Hypothalamus (tissue), 51 donors: ENCODE measurements at regions not wholly inside any gene's neighbourhood (a gene's known extent, or its start where the extent isn't known, plus 50 kb on each side); places are given as distances from the start of the nearest gene placed in this dataset.
"Not testable (repeated sequence)": the region's sequence is repeated elsewhere in the genome, so short reads cannot be mapped to it uniquely, and the experiment has no call there.

Experiments
- DNase-seq, 51 donors: peaks; one replicate each; lab custom pipeline; 2025; lab: John Stamatoyannopoulos, UW

DNA sequence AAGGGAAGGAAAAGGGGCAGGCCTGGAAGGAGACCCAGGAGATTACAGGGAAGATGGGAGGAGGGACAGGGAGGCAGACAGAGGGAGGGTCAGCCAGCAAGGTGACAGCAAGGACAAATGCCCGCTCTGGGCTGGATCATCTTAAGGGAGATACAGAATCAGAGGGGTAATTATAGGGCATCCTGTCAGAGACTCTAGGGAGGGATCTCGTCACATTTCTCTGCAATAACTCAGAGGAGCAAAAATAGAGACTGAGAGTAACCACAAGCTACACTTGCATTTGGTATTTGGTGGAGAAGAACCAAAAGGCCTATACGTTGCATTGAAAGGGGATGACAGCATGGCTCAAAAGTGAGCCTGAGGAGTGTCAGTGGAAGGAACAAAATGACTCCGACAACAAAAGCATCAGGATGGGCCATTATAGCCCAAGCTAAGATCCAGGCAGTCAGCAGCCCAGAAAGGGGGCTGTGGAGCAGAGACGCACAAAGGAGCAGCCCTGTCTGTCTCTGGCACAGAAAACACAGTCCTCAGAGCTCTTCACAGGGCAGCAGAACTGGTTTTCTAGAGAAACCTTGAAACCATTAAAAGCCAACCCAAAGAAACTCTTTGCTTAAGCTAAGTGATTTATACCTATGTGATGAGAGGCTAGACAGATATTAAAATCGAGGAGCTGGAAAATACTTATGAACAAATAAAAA is 430.2 kb upstream of the VSTM2A start:
- no peak for DNase-seq

DNA sequence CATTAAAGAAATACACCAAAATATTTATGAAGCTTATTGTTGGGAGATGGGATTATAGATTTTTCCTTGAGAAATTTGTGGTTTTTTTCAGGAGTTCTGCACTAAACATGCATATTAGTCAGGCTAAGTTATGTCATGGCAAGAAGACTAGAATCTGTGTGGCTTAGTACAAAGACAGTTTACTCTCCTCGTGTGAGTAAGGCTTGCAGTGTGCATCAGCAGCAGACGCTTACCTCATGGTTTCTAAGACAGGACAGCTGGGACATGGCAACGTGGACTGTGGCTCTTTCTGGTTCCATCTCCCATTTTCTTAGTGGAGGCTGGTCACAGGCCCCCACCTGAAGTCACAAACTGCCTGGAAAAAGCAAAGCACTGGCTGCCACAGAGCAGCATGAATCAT is 429.6 kb upstream of the VSTM2A start:
- DNase-seq: no peak

DNA sequence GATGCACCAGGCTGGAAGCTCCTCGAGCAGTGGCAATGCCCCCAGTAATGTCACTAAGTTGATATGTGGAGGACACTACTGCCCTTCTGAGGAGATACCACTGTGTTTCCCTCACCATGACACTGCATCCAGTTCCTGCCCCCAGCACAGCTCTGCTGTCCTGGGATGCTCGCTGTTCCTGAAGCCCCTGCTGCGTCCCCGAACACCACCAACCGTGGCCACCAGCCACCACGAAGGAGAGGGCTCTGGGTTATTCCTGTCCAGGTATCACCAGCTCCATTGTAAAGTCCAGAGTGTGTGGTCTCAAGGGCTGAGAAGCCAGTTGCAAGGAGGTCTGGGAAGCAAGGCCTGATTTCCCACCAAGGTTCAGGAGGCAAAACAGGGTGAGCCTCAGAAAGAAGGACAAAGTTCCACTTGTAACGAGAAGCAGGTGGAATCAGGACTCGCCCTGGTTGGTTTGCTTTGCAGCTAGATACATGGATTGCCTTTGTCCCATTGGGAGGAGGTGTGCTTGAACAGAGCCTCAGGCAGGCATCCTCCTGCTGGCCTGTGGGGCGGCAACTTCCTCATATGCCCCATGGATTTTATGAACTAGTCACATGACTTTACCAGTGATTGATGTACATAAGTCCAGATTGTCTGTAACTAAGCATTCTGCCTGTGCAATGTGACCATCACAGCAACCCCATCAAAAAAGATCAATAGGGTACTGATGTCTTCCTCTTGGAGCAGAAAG is 427.0 kb upstream of the VSTM2A start:
- no peak for DNase-seq

DNA sequence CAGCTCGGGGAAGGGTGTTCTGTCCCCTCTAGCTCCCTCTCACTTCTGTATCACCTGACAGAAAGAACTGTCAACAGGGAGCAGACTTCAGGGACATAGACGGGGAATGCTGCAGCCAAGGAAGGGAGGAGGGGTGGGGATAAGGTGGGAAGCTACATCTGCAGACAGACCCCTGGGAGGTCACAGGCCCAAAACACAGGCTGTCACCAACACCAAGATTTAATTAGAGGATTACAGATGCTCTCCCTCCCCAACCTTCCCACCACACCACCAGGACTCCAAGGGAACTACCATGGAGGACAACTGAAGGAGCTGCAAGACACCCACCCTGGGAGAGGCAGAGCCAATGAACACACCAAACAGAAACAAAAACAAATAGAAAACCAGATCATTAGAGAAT is 425.2 kb upstream of the VSTM2A start:
- no peak for DNase-seq

DNA sequence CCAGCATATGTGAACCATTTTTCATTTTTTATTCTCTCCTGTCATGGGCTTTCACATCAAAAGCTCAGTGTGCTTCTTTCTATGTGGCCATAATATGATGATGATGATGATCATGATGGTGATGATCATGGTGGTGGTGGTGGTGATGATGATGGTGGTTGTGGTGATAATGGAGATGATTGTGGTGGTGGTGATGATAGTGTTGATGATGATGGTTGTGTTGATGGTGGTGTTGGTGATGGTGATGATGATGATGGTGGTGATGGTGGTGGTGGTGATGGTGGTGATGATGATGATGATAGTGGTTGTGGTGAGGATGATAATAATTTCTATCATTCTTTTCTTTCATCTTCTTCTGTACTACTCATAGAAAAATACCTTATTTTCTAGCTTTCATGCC is 413.1 kb upstream of the VSTM2A start:
- DNase-seq: no peak

DNA sequence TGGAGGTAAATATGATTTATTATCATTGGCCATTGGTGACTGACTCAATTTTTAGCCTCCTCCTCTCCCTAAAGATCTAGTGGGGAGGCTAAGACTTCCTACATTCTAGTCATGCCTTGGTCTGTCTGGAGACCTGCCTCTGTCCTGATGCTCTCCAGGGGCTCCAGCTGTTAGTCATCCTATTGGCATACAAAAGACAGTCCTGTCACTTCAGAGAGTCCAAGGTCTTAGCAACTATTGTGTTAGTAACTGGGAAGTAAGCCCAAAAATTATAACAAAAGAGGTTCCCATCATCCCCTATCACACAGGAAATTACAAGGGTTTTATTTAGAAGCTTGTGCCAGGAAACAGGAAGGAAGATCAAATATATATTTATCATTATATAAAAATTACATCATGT is 400.6 kb upstream of the VSTM2A start:
- DNase-seq: no peak

DNA sequence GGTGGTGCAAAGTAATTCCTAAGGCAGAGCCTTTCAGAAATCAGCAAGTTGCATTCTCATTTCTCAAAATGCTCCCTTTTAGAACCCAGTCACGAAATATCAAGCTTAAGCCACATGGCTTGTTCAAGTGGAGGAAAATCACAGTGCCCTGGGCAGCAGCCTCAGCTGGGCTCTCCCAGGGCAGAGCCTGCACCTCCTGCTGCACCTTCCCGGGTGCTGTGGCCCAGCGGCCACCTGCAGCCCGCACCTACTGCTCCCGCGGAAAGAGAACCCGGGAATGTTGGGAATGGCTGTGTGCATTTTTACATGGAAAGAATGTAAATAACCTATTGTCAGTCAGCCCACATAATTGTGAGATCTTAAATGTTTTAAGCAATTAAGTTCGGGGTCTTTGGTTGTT is 396.5 kb upstream of the VSTM2A start:
- DNase-seq: no peak

DNA sequence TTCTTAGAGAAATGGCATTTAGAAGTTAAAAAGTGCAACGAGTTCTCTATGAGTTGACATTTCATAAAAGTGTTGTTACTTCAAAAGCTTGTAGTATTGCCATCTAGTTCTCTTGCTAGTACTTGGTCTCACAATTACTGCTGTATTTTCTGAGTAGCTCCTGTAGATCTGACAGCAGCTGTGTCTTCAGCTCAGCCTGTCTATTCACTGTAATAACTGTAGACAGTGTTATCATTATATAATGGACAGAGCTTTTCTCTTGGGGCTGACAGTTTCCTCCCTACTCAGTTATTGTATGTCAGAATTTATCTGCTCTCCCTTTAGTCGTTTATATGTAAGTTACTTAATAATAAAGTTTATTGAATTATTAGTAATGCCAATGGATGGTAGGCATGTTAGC is 388.7 kb upstream of the VSTM2A start:
- no peak for DNase-seq

DNA sequence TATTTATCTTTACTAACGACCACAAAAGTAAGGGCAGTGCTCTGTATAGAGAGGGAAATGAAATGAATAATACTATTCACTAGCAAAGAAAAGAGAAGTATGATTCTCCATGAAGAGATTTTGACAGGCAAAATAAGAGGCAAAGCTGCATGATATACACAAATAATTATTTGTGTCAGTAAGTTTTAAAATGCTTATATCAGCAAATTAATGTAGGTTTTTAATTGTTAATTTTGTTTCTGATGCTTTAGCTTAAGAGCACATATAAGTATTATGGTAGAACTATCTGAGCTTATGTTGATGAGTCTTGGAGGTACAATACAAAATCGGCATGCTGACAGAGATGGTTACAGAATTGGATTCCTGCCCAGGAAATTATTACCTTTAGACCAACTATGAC is 383.1 kb upstream of the VSTM2A start:
- no peak for DNase-seq

DNA sequence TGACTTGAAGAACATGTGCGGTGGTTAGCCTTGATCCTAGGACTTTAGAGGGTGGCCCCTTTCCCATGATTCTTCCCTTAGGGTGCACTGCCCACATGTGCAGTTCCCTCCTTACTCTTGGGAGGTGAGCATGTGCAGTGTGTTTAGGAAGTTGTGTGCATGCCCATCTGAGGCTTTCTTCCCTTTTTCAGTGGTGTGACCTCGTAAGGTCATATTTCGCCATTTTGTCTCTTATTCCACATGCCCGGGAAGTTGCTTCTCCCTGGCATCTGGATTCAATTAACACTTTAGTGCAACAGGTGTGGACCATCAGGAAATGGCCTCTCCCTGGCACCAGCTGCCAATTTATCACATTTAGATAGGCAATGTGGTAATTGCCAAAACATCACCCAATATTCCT is 380.6 kb upstream of the VSTM2A start:
- DNase-seq: no peak

DNA sequence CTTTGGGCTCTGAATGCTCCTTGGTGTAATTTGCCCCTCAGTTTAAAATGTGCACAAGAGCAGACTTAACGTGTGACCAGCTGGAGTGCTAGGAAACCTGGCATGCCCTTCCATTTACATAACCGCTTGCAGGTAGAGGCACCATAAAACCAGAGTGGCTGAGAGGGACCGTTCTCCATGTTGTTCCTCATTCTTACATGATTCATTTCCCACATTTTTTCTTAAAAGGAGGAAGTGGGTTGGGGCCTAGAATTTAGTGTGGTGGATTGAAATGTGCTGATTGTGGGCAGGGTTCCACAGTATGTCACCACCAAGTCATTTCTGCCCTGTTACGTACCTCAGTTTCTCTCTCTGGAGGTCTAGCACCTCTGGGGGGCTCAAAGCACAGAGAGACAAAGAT is 375.8 kb upstream of the VSTM2A start:
- no peak for DNase-seq

DNA sequence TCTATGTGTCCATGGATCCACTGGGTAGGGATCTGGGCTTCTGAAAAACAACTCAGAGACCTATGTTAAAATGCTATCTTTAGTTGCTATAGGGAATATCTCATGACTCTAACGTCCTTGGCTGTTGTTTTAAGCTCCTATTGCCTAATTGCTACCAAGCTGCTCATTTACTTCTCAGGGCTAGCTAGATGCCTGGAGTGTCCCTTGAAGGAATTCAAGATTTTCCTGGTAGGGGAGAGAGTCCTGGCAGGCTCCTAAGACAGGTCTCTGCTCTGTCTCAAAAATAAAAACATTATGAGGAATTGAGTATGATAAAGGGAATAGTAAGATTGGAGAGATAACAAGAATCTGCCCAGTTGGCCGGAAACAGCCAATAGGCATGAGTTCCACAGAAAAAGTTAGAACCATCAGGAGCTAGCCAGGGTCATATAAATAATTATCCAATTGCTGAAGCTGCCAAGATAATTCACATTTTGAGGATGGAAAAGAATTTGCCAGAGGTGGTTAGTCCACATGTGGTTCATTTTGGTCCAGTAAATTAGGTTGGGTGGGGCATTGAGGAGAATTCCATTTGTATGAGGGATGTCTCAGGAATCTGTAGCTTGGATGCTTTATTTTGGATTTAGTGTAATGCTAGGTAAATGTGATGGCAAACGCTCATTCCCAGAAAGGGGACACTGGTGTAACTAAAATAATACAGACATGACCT is 362.7 kb upstream of the VSTM2A start:
- no peak for DNase-seq

DNA sequence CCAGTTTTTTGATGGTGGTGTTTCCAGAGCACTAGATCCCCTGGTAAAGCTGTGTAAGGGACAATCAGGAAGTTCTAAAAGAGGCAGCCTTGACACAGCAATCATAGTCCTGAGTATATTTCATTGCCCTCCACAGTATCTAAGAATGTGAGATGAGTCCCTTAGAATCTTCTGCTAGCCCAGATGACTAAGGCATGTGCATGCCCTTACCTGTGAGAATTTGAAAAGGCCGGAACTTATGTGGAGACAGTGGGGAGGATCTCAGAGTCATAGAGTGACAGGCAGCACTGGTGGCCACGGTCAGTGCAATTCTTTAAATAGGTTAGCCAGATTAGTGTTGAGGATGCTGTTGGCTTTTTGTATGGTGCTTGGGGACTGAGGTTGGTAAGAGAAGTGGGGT is 361.4 kb upstream of the VSTM2A start:
- no peak for DNase-seq

DNA sequence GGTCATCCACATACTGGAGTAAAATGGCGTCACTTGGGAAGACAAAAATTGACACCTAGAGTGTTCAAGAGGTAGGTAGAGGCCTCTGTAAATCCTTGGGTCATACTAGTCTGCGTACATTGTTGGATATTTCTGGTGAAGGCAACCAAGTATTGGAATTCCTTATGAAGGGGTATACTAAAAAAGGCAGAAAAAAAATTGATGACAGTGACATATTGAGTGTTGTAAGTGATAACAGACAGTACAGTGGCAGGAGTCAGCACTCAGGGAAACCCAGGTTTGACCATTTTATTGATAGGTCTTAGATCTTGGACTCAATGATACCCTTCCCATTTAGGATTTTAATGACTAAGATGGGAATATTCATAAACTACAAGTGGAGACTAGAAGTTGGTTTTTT is 359.1 kb upstream of the VSTM2A start:
- no peak for DNase-seq

DNA sequence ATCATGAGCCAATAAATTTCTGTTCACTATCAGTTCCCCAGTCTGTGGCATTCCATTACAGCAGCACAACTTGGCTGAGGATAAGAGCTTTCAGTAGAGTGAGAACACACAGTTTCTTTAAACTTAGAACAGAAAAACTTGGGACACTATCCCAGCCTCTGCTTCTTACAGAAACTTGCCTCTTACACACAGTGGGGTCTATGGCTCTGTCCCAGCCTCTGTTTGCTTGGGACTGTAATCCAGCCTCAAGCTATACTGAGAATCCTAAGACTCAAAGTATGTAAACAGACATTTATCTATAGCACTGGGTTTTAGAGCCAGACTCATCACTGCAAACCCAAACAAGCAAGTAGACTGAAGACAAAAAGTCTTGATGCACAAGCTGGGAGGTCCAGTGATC is 355.8 kb upstream of the VSTM2A start:
- no peak for DNase-seq

DNA sequence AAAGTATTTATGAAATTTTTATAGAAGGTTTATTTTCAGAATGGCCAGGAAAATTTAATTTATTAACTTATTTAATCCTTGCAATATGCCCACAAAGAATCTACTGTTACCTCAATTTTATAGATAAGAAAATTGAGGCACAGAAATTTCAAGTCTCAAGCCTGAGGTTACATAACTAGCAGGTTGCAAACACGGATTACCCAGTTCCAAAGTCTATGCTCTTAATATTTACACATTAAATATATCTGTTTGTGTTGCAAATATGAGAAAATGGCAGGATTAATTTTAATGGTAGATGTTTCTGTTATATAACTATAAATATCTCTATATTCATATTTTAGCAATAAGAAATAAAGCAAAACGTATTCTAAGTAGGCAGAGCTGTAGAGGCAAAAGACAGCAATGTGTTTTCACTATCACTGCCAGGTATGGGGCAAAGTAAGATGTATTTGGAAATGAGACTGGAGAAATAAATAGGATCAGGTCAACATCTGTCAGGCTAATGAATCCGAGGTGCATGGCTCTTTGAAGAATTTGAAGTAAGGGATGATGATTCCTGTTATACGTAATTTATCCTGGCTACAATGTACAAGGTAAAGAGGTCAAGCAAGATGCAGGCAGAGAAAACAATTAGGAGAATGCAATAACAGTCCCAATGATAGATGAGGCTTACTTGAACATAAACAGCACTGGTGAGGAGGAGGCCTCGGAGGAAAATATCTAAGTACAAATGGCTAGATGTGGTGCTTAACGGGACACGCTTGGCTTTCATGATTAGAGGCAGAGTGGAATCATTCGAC is 354.1 kb upstream of the VSTM2A start:
- no peak for DNase-seq

DNA sequence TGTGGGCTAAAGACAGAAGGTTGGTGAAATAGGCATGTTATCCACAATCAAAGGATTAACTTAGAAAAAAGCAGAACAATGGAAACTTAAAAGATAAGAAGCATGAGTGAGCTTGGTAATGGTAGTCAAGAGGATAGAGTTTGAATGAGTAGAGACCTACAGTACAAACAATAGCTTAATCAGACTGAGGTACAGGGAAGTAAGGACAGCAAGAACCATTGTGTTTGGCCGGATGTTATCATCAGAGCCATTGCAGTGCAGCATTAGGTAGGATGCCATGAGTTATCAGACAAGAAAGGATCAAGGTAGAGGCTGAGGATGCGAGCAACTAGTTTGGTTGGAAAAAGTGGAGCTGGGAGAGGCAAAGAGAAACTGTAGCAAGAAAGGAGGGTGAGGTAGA is 353.3 kb upstream of the VSTM2A start:
- no peak for DNase-seq

DNA sequence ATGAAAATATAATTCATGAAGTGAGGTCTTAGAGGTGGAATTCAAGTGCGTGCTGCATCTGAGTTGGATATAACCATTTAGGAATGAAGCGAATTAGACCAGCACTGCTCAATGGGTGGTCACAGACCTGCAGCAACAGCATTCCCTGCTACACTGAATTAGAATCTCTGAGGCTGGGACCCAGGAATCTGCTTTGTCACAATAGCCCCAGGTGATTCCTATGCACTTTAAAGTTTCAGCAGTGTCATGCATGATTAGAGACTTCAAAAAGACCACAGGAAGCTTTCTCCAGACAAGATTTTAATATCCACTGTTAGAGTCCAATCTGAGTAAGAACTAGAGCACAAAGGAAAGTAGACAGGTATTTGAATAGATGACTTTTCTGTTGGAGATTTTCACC is 352.8 kb upstream of the VSTM2A start:
- no peak for DNase-seq

DNA sequence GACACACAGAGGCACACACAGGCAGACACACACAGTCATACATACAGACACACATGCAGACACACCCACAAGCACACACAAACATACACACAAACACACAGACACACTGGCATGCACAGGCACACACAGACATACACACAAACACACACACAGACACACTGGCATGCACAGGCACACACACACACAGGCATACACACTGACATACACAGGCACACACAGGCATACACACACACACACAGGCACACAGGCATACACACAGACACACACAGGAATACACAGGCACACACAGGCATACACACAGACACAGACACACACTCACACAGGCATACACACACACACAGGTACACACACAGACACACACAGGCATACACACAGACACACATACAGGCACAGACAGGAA is 340.7 kb upstream of the VSTM2A start:
- no peak for DNase-seq

DNA sequence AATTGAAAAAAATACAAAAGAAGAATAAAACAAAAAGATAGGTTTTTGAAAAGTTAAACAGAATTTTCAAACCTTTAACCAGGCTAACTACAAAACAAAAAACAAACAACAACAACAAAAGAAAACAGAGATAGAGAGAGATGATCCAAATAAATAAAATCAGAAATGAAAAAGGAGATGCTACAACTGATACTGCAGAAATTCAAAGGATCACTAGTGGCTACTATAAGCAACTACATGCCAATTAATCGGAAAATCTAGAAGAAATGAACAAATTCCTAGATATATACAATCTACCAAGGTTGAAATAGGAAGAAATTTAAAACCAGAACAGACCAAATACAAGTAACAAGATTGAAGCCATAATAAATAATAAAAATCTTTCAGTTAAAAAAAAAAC is 326.8 kb upstream of the VSTM2A start:
- DNase-seq: no peak

DNA sequence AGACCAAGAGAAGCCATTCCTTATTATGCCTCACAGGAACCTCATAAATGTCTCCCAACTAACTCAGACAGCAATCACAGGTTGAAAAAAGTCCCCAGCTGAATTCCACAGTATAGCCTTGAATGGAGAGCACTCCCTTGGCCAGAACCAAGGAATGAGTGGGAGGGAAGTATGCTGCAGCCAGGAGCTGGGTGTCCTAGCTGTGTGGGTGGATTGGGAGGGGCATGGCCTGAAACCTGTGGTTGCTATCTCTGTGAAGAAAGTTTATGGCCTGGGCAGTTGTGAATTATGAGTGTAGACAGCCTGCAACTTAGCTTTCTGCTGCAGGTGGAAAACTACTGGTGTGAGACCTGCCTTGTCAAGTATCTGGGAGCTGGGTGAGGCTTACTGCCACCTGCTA is 316.1 kb upstream of the VSTM2A start:
- DNase-seq: not testable (repeated sequence)
